ENCODE measurements at regions not wholly inside any gene's neighbourhood (a gene's known extent, or its start where the extent isn't known, plus 50 kb on each side); places are given as distances from the start of the nearest gene placed in this dataset.

DNA sequence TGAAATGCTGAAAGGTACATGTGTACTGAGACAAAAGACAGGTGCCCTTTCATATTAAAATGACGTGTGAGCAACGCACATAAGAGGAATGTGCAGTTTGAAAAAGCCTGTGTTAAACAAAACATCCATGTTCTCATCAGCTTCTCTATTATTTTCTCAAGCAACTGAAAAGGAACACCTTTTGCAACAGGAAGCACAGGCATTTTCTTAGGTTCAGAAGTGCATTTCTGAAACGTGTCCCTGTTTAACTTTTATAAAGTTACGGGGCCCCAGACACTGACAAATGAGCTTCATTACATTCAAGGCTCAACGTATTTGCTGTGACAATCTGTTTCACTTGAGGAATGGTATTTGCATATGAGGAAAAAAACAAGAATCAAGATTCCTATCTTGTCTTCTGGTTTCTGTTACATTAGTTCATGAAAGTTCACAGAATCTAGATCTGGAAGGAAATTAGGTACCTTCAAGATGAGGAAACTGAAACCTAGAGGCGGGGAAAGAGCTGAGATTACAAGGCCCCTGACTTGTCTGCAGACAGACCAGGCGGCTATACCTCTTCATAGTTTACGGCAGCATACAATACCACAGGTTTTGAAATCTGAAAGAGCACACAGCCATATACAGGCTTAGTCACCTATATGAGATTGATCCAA is 431.7 kb downstream of the KLF12 start:
- H3K4me3 ChIP-seq (replicated peaks; ENCODE audit: low read depth, low read length): no peak overlapping the region
- TF ChIP-seq, protein P1, sequence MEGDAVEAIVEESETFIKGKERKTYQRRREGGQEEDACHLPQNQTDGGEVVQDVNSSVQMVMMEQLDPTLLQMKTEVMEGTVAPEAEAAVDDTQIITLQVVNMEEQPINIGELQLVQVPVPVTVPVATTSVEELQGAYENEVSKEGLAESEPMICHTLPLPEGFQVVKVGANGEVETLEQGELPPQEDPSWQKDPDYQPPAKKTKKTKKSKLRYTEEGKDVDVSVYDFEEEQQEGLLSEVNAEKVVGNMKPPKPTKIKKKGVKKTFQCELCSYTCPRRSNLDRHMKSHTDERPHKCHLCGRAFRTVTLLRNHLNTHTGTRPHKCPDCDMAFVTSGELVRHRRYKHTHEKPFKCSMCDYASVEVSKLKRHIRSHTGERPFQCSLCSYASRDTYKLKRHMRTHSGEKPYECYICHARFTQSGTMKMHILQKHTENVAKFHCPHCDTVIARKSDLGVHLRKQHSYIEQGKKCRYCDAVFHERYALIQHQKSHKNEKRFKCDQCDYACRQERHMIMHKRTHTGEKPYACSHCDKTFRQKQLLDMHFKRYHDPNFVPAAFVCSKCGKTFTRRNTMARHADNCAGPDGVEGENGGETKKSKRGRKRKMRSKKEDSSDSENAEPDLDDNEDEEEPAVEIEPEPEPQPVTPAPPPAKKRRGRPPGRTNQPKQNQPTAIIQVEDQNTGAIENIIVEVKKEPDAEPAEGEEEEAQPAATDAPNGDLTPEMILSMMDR (IDR thresholded peaks at IDR 0.05; ENCODE audit: low read depth, low read length, missing control alignments): no peak
- DNase-seq (ENCODE audit: extremely low read depth, low read depth): no peak

DNA sequence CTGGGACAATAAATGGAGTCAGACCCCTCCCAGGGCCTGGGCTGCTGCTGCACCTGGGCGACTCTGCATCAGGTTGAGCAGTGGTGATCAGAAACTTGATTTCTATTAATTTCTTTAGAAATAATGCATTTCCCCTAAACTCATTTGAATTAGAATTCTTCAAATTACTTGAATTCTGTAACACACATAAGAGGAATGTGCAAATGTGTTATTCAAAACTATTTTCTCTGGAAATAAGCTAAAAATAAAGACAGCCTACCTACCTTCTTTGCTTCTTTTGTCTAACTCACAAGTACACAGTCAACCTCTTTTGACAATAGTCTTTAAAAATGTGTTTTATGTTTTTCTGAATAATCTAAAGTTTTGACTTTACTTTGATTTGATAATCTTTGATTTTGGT is 433.0 kb downstream of the KLF12 start:
- no peak for DNase-seq (ENCODE audit: extremely low read depth, low read depth)
- TF ChIP-seq, protein P1 (IDR thresholded peaks at IDR 0.05; ENCODE audit: low read depth, low read length, missing control alignments): no peak
- no peak overlapping the region for H3K4me3 ChIP-seq (replicated peaks; ENCODE audit: low read depth, low read length)

DNA sequence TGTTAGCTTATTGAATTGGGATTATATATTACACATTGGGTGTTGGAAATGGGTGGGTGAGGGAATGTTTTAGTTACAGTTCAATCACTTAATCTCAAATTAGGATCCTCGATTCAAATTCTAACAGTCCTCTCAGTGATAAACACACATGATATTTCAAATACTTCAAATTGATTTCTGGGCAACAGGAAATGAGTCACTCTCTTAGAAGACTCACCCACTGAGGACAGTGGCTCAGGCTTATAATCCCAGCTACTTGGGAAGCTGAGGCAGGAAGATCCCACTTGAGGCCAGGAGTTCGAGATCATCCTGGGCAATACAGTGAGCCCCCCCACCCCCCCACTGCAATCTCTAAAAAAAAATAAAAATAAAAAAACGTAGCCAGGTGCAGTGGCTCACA is 435.3 kb downstream of the KLF12 start:
- DNase-seq (ENCODE audit: extremely low read depth, low read depth): no peak
- no peak overlapping the region for H3K4me3 ChIP-seq (replicated peaks; ENCODE audit: low read depth, low read length)
- TF ChIP-seq, protein P1 (IDR thresholded peaks at IDR 0.05; ENCODE audit: low read depth, low read length, missing control alignments): no peak

DNA sequence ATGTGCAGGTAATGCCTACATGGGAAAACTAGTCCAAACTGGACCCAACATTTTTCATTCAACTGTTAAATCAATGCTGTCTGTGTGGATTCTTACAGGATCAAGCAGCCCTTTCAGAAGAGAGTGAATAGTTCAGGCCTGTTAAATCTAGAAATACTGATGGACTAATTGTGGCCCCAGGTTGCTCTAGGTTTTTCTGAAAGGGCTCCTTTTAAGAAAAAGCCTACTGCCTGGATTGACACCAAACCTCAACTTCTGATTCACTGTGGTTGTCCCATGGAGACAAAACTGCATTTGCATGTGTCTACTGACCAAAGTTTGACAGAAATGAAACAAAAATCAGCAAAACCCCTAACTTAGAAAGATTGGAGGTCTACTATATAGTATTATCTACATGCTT is 437.0 kb downstream of the KLF12 start:
- DNase-seq (ENCODE audit: extremely low read depth, low read depth): no peak
- H3K4me3 ChIP-seq (replicated peaks; ENCODE audit: low read depth, low read length): no peak overlapping the region
- TF ChIP-seq, protein P1 (IDR thresholded peaks at IDR 0.05; ENCODE audit: low read depth, low read length, missing control alignments): no peak

DNA sequence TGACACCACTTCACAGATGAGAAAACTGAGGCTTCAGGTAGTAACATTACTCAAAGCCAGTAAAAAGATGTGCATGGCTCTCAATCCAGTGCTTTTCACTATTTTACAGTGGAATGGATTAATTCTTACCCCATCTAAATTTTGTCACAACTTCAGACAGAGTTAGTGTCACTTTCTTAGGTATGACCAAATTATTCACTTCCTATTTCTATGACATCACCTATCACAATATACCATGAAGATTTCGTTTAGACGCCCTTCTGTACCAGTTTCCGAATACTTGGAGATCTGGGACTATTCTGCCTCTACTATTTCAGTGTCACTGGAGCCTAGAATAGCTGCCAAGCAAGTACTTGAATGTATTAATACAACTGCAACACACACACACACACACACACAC is 437.5 kb downstream of the KLF12 start:
- DNase-seq (ENCODE audit: extremely low read depth, low read depth): no peak
- TF ChIP-seq, protein P1 (IDR thresholded peaks at IDR 0.05; ENCODE audit: low read depth, low read length, missing control alignments): no peak
- no peak overlapping the region for H3K4me3 ChIP-seq (replicated peaks; ENCODE audit: low read depth, low read length)

DNA sequence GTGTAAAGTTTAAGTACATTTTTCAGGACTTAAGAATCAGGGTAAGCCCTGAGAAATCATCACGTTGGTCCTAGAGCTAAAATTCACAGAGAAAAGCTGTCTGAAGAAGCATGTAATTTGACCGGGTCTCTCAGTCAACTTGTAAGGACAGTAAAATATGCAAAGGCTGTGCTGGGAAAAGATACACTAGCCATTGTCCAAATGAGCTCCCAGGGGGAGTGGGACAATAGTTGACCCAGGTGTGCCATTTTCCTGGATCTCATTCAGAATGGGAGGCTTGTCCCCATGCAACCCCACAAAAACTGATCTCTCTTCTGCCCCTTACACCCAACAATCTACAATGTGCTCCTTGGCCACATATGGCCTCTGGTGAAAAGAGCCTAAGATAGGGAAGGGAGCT is 437.9 kb downstream of the KLF12 start:
- TF ChIP-seq, protein P1 (IDR thresholded peaks at IDR 0.05; ENCODE audit: low read depth, low read length, missing control alignments): no peak
- no peak overlapping the region for H3K4me3 ChIP-seq (replicated peaks; ENCODE audit: low read depth, low read length)
- DNase-seq (ENCODE audit: extremely low read depth, low read depth): no peak

DNA sequence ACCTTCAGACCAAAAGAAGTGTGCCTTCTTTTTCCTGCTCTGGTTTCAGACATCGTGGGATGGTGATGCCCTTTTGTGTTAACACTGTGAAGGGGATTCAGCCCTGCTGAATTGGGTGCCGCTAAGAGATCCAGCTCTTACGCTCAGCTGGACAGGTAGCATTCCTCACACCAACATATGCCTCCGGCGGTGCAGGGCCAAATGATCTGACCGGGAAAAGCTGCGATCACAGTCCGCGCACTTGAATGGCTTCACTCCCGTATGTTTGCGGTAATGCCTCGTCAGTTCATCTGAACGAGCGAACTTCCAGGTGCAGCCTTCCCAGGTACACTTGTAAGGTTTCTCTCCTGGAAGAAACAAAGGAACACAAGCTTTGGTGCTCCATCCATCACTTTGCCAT is 438.9 kb downstream of the KLF12 start:
- H3K4me3 ChIP-seq (replicated peaks; ENCODE audit: low read depth, low read length): no peak overlapping the region
- TF ChIP-seq, protein P1 (IDR thresholded peaks at IDR 0.05; ENCODE audit: low read depth, low read length, missing control alignments): no peak
- no peak for DNase-seq (ENCODE audit: extremely low read depth, low read depth)

Data from HFF-Myc (cell line).